ENCODE measurements at regions not wholly inside any gene's neighbourhood (a gene's known extent, or its start where the extent isn't known, plus 50 kb on each side); places are given as distances from the start of the nearest gene placed in this dataset.

DNA sequence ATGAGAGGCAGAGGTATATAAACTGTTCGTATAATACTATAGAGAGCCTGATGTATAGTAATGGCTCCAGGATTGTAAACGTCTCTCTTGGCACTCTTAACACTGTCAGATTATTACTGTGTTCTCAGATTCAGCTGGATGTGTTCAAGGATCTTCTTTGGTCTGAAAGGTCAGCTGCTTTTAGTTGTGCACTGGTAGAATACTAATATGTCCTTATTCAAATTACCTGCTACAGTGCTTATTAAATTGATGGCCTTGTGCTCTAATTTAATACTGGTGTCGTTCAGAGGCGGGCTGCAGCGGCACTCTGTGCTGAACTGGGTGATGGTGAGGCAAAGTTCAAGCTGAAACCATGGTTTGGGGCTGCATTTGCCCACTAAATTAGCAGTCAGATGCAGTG is 216.7 kb upstream of the ARRDC3 start:
- TF ChIP-seq, protein P1, sequence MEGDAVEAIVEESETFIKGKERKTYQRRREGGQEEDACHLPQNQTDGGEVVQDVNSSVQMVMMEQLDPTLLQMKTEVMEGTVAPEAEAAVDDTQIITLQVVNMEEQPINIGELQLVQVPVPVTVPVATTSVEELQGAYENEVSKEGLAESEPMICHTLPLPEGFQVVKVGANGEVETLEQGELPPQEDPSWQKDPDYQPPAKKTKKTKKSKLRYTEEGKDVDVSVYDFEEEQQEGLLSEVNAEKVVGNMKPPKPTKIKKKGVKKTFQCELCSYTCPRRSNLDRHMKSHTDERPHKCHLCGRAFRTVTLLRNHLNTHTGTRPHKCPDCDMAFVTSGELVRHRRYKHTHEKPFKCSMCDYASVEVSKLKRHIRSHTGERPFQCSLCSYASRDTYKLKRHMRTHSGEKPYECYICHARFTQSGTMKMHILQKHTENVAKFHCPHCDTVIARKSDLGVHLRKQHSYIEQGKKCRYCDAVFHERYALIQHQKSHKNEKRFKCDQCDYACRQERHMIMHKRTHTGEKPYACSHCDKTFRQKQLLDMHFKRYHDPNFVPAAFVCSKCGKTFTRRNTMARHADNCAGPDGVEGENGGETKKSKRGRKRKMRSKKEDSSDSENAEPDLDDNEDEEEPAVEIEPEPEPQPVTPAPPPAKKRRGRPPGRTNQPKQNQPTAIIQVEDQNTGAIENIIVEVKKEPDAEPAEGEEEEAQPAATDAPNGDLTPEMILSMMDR (IDR thresholded peaks at IDR 0.05; ENCODE audit: insufficient read depth, low read length) = no peak
- TF ChIP-seq POLR2AphosphoS5 (IDR thresholded peaks at IDR 0.05; ENCODE audit: low read depth) = no peak
- TF ChIP-seq, protein P2, sequence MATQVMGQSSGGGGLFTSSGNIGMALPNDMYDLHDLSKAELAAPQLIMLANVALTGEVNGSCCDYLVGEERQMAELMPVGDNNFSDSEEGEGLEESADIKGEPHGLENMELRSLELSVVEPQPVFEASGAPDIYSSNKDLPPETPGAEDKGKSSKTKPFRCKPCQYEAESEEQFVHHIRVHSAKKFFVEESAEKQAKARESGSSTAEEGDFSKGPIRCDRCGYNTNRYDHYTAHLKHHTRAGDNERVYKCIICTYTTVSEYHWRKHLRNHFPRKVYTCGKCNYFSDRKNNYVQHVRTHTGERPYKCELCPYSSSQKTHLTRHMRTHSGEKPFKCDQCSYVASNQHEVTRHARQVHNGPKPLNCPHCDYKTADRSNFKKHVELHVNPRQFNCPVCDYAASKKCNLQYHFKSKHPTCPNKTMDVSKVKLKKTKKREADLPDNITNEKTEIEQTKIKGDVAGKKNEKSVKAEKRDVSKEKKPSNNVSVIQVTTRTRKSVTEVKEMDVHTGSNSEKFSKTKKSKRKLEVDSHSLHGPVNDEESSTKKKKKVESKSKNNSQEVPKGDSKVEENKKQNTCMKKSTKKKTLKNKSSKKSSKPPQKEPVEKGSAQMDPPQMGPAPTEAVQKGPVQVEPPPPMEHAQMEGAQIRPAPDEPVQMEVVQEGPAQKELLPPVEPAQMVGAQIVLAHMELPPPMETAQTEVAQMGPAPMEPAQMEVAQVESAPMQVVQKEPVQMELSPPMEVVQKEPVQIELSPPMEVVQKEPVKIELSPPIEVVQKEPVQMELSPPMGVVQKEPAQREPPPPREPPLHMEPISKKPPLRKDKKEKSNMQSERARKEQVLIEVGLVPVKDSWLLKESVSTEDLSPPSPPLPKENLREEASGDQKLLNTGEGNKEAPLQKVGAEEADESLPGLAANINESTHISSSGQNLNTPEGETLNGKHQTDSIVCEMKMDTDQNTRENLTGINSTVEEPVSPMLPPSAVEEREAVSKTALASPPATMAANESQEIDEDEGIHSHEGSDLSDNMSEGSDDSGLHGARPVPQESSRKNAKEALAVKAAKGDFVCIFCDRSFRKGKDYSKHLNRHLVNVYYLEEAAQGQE (IDR thresholded peaks at IDR 0.05; ENCODE audit: insufficient replicate concordance, low read depth) = no peak
- TF ChIP-seq GABPA (IDR thresholded peaks at IDR 0.05; ENCODE audit: low read depth) = no peak
- no peak for TF ChIP-seq SPI1 (IDR thresholded peaks at IDR 0.05; ENCODE audit: borderline replicate concordance, low read depth)

Measured in HL-60 (cell line).